AG08396 (cell line): ENCODE measurements at regions not wholly inside any gene's neighbourhood (a gene's known extent, or its start where the extent isn't known, plus 50 kb on each side); places are given as distances from the start of the nearest gene placed in this dataset.
"Not testable (repeated sequence)": the region's sequence is repeated elsewhere in the genome, so short reads cannot be mapped to it uniquely, and the experiment has no call there.

Experiments used
- DNase-seq: peaks from one replicate; pipeline ENCODE4 v3.0.0; 2012; ENCODE audit warnings: low spot score, mixed read lengths

- not testable (repeated sequence) for DNase-seq
Observed at GRCh38 chr10:55899472-55900147, 461.4 kb downstream of the ZWINT start.

- DNase-seq, result no peak
Observed at GRCh38 chr10:55897490-55897921, 463.6 kb downstream of the ZWINT start.

DNA sequence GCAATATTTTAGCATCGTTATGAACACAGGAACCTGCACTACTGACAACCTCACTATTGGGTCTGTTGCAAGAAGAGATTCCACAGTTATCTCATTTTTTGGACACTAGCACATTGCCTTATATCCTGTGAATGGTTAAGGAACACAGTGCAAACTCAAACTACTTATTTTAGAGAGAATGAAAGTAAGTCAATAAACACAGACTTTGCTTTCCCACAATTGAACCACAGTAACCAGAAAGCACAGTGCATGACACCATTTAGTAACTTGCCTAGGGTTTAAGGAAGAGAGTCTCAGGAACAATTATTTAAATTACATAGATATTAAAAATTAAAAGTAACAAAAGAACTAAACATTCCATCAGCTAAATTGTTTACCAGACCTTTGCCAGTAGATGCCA lies 468.8 kb downstream of the ZWINT start:
- no peak for DNase-seq

DNA sequence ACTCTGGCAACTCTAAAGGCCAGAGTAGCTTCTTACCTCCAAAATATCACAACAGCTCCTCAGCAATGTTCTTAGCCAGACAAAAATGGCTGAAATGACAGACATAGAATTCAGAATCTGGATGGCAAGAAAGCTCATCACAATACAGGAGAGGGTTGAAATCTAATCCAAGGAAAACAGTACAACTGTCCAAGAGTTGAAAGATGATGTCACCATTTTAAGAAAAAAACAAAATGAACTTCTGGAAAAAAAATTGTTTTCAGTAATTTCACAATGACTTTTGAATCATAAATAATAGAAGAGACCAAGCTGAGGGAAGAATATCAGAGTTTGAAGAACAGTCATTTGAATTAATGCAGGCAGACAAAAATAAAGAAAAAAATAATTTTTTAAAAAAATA lies 479.5 kb downstream of the ZWINT start:
- no peak for DNase-seq

DNA sequence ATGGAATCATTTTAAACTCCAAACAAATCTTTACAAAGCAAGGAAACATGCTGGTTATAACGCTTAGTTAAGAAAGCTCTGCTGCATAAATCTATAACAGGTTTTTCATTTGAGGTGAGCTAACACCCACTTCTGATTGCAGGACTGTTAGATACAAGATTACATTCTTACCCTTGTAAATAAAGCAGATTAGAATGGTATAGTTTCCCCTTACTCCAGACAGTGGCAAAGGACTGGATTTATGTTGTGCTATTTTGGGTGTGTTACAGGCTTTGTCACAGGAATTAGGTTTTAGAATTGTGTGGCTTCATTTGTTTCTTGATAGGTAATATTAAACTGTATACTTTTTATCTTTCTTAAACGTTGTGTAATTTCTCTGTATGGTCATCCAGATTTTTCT lies 487.6 kb downstream of the ZWINT start:
- DNase-seq, result no peak

DNA sequence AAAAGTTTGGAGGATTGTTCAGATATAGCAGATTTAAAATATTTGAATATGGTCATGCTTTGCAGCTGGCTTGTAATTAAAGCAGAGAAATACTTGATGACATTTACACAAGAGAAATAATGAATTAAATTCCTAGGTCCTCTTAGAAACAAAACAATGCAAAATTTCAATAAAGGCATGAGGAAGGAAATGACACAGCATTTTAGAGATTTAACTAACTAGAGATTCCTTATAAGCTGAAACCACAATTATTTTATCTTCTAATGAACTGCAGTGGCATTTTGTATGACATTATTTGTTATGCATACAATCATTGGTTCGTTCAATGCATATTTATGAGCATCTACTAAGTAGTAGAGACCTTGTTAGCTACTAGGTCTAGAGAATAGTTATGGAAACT lies 490.9 kb downstream of the ZWINT start:
- DNase-seq, result no peak

GRCh38 chr10:55867848-55868247 lies 493.2 kb downstream of the ZWINT start:
- DNase-seq, result no peak

- DNase-seq, result no peak
Observed at GRCh38 chr10:55858730-55859129, 502.3 kb downstream of the ZWINT start.

- DNase-seq, result no peak
Observed at GRCh38 chr10:55852900-55853299, 508.2 kb downstream of the ZWINT start.

GRCh38 chr10:55837273-55837672 lies 523.8 kb downstream of the ZWINT start:
- DNase-seq, result no peak

GRCh38 chr10:55822096-55822495 lies 539.0 kb downstream of the ZWINT start:
- DNase-seq, result no peak

GRCh38 chr10:55820478-55820877 lies 540.6 kb downstream of the ZWINT start:
- DNase-seq, result no peak

GRCh38 chr10:55820071-55820470 lies 541.0 kb downstream of the ZWINT start:
- no peak for DNase-seq

DNA sequence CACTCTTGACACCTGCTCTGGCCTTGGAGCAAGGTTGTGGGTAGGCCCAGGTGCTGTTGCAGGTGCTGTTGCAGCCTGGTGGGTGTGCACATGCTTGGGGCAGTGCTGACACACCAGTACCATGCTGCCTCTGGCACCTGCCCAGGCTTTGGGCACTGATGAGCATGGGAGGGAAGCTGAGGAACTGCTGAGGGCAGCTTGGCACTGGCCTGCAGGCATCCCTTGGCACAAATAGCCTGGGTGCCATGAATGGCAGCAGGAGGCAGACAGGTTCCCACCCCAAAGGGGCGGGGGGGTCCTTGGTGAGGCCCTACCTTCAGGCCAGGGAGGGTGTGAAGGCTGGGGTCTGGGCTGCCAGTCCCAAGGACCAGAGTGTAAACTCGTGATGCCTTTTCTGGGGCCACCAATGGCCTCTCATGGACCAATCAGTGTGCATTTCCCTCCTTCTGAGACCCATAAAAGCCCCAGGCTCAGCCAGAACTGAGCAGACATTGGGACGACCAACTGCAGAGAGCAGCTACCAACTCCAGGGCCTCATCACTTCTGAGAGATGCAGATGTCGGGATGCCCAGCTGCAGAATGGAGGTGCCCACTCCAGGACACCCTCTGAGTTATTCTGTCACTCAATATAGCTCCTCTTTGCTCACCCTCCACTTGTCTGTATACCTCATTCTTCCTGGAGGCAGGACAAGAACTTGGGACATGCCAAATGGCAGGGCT lies 547.4 kb downstream of the ZWINT start:
- no peak for DNase-seq

DNA sequence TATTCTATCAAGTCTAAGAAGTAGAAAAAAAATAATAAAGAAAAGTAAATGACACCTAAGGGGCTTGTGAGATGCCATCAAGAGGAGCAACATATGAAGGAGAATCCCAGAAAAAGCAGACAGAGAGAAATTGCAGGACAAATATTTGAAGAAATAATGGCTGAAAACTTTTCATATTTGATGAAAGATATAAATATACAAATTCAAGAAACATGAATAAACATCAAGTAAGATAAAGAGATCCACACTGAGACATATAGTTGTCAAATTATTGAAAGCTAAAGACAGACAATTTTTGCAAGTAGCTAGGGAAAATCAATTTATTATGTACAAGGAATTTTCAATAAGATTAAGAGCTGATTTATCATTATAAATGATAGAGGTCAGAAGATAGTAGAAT lies 558.0 kb downstream of the ZWINT start:
- no peak for DNase-seq

- no peak for DNase-seq
Observed at GRCh38 chr10:55801353-55801661, 559.8 kb downstream of the ZWINT start.

- no peak for DNase-seq
Observed at GRCh38 chr10:55800602-55801352, 560.3 kb downstream of the ZWINT start.

DNA sequence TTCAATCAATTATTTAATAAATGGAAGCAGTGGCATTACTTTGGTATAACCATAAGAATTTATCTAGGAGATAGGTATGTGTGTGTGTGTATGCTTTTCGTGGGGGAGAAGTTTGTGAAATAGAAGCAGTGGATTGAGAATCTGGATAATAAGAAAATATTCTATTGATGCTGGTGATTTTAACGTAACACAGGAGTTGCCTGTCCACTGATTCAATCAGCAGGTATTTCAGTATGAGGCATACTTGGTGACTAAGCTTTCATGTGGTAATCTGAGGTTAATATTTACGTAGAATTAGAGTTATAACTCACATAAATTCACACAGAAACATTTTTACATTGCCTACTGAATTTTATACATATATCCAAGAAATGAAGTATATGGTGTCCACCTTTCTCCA lies 568.0 kb downstream of the ZWINT start:
- no peak for DNase-seq

DNA sequence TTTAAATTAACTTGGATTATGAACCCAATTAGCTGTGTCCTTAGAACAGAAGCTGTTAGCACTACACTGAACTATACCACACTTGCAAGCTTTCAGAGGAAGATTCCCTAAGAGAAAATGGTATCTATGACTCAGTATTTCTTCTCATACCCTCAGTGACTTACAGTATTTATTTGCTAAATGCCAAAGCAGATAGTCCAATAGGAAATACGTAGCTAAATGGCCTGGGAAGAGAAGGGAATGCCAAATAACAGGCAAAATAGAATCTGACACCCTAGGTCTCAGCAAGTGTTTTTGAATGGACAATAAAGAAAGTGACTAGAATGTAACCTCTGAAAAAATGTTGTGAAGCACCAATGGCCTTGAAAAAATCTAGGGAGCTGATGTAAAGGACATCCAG lies 570.8 kb downstream of the ZWINT start:
- DNase-seq, result not testable (repeated sequence)

- DNase-seq, result no peak
Observed at GRCh38 chr10:55786461-55787050, 574.5 kb downstream of the ZWINT start.

GRCh38 chr10:55782181-55782580 lies 578.9 kb downstream of the ZWINT start:
- no peak for DNase-seq

- DNase-seq, result no peak
Observed at GRCh38 chr10:55766212-55766611, 594.8 kb downstream of the ZWINT start.

GRCh38 chr10:55750458-55750857 lies 610.6 kb downstream of the ZWINT start:
- no peak for DNase-seq
